GM19438 (cell line): ENCODE measurements at regions not wholly inside any gene's neighbourhood (a gene's known extent, or its start where the extent isn't known, plus 50 kb on each side); places are given as distances from the start of the nearest gene placed in this dataset.

Experiments
- ATAC-seq: cut with Tn5 transposase; IDR thresholded peaks from one replicate; pipeline ENCODE4 v1.9.1; 2021; ENCODE audit warnings: low read depth; ENCODE audit not compliant: unreplicated experiment

DNA sequence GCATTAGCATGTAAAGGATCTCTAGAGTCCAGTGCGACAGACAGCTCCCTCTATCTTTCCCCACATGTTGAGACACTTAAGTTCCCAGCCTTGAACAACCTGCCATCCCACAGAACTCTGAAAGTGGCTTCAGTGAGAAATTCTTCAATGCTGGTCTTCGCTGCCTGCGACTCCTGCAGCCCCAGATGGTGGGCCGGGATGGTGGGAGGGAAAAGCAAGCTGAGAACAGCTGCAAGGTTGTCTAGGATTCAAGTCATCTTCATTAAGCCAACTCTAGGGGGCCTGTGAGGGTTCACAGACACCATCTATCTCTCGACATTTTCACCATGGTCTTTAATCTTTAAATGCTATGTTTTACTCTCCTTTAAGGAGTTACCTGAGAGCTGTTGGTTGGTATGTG, 185.5 kb upstream of the C1orf174 start:
- ATAC-seq = no peak

DNA sequence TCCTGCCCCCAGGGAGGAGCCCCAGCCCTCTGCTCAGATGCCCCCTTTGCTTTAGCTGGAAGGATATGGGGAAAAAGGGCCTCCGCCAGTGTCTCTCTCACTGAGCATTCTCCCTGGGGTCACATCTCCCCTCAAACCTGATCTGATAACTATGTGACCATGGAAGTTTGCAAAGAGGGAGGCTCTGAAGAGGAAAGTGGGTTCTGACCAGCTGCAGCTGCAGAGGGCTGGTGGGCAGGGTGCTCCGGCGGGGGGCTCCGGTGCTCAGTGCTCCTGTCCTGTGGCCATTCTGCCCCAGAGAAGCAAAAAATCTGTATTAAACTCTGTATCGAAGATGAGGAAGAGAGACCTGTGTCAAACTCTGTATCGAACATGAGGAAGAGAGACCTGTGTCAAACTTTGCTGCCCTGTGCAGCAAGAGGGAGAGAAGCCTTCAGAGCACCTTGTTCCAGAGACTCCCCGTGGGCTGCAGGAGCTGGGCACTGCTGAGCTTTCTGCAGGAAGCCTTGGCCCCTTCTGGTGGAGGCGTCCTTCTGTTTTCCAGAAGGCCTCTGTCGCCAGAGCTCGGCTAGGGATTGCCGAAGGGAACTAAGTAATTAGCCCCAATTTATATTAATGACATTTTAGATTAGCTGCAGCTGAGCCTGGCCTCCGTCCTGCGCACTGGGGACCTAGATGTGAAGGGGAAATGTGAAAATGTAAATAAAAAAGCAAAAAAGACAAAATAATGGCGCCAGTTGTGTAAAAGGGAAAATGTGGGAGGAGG, 186.2 kb upstream of the C1orf174 start:
- ATAC-seq = no peak

- no peak for ATAC-seq
Observed at GRCh38 chr1:4086921-4087320, 186.8 kb upstream of the C1orf174 start.

GRCh38 chr1:4087530-4088420, 187.7 kb upstream of the C1orf174 start:
- no peak for ATAC-seq

DNA sequence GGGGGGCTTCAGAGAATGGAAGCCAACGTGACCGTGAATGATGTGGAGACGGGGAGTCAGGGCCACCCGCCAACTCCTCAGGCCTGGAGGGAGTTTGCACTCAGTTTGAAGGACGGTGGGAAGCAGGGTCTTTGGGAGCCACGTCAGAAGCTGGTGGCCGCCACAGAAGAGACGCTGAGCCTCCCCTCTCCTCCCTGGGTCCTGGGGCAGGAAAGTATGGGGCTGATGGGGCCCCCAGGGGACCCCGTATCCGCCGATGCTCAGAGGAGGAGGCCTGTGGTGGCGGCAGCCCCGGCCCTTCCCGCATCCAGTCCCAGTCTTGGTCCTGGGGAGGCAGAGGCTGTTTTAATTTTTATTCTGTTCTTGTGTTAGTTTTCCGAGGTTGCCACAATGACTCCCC, 188.6 kb upstream of the C1orf174 start:
- no peak for ATAC-seq

- ATAC-seq = no peak
Observed at GRCh38 chr1:4089421-4090175, 189.5 kb upstream of the C1orf174 start.

GRCh38 chr1:4090556-4090955, 190.5 kb upstream of the C1orf174 start:
- no peak for ATAC-seq

DNA sequence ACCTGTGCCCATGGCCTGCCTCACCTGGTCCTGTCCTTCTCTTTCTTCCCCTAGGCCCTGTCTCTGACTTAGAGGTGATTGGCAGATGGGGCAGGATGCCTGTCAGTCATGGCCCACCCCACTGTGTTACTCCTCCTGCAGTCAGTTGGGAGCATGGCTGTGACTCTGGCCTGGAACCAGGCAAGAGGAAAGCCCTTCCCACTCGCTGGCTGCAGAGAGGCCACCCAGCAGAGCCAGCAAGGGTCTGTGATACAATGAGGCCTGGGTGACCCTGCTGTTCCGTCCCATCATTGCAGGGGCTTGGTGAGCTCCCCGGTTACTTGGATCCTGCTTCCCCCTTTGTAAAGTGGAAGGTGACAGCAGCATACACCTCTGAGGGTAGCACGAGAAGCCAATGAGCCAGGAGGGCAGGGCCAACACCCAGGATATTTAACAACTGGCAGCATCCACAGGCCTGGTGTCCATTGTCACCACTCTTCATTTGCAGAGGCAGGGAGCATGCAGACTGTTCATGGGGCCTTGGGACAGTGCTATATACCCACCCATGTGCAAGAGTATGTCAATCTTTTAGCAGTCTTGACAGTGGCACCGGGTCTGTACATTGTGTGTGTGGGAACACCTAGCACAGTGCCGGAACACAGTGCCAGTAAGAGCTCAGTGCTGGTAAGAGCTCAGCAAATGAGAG, 191.0 kb upstream of the C1orf174 start:
- ATAC-seq = no peak

DNA sequence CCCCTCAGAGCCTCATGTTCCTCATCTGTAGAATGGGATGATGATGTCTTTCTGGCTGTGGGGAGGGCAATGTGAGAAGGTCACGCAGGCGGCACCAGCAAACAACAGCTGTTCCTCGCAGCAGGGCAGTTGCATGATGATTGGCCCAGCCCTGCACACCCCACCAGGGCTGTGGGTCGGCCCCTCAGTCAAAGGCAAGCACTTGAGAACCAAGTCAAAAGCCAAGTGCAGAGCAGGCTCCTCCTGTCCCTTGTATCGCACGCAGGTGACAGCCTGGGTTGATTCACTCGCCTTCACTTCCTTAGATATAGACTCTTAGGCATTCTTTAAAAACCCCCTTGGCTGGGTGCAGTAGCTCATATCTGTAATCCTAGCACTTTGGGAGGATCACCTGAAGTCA, 191.9 kb upstream of the C1orf174 start:
- ATAC-seq = no peak

GRCh38 chr1:4093856-4094565, 193.9 kb upstream of the C1orf174 start:
- ATAC-seq = no peak

- no peak for ATAC-seq
Observed at GRCh38 chr1:4095433-4095971, 195.4 kb upstream of the C1orf174 start.

DNA sequence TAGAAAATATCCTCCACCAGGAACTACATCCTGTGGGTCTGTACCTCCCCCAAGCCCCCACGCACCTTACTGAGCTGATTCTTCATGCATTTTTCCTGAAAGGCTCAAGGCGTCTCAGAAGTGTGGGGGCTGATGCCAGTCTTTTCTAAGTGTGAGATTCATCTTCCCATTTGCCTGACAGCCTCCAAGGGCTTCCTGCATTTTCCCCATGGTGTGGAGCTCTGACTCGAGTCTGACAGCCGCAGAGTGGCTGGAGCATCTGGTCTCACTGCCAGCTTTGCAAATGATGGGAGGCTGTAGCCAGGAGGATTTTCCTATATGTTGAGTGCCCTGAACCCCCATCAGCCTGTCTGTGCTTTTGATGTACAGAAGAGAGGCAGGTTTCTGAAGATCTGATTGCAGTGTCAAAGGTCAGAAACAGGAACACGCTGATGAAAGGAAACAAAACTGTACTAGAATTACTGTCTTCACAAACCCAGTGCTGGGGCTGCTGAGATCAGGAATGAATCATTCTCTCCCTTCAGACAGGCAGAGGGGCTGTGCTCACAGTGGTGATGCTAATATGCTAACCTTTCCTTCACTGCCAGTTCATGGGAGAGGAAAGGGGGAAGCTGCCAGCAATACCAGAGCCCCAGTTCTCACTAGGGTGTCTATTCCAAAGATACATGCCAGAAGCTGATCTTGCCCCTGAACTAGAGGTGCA, 201.5 kb upstream of the C1orf174 start:
- ATAC-seq = no peak

DNA sequence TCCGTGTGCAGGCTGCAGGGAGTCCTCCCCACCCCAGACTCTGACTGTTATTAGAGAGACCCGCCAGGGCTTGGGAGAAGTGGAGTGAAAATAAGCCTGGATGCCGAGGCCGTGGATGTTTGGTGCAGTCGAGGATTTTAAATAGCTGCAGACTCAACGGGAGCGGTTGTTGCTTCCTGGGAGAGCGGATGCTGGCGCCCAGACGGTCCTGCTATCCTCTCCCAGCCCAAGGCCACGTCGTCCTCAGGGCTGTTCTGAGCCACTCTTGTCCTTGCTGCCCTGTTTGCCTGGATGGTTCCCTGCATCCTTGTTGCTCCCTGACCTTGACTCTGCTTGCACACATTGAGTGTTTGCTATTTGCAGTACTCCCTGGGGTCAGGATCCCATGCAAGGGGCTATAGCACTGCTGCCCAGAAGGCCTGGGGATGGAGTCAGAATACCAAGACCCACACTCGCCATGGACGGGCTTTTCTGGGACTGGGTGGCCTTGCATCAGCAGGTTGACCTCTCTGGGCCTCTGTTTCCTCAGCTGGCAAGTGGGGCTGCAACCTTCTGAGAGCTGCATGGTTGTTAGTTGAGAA, 205.3 kb upstream of the C1orf174 start:
- no peak for ATAC-seq

DNA sequence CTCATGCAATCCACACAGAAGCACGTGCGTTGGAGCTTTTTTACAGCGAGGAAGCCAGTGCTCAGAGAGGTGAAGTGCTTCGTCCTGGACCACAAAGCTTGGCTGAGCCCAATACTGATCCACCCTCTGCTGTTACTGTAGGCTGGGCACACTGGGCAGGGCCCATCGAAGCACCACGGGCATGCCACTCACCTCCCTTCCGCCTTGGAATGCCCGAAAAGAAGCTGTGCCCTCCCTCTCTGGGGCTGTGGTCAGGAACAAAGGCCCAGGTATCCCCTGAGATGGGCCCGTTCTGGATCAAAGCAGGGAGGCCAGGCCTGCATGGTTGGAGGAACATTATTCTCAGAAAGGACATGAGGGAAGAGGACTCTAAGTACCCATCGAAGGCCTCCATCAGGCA, 206.7 kb upstream of the C1orf174 start:
- ATAC-seq = no peak

DNA sequence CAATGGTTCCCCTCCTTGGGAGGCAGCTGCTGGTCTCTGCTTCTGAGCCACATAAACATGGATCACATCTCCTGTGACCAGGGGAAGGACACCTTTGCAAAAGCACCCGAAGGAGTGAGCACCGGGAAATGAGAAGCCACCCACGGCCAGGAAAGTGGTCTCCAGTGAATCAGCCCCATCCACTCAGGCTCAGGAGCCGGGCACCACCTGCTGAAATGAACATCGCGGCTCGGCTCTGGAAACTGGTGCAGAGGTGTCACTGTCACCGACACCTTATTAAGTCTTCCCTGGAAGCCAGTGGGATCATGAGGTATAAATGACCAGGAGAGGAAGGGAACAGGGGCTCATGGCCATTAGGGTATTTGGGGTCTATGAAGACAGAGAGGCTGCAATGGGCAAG, 207.2 kb upstream of the C1orf174 start:
- ATAC-seq = no peak

DNA sequence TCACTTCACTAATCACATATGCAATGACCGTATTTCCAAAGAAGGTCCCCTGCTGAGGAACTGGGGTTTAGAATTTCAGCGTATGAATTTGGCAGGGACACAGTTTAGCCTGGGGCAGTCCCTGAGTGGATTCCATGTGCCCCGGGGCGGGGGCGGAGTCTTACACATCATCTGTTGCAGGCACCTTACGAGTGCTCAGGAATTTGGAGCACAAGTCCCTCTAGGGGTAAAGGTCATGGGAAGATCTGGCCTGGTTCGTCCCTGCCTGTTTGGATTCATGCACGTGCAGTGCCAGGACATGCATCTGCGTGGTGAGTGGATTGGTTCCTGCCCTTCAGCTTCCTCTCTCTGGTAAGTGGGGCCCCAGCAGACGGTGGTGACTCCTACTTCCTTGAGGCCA, 208.3 kb upstream of the C1orf174 start:
- ATAC-seq = no peak

DNA sequence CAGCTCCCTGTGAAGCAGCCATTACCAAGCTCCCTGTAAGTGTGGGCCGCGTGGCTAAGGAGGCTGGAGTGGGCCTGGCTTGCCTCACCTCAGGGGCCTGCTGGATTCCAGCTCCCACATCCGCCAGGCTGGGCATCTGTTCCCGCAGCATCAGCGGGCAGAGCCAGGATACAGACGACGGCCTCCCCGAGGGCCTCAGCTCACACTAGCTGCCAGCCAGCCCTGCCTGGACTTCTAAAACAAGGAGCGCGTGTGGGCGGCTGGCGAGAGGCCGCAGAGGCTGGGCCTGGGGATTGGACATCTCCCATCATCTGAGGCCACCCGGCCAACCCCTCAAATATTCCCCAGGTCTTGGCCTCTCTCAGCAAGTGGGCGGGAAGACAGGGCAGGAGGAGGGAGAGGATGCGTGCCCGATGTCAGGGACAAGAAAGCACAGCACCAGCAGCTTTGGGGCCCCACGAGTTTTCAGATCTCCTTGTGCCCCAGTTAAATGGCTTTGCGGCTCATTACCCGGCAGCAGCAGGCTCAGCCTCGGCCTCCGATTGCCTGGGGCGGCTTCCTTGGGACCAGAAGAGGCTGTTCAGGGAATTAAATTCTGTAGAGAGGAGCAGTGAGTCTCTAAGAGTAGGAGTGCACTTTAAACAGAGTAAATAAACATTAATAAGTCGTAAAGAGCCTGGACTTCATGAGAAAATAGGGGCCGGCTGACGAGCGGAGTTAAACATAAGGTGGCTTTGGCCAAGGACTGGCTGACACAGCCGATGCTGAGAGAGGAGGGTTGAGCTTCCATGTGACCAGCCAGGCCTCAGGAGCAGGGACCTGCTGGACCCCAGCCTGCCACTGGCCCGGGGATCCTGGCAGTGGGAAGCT, 208.9 kb upstream of the C1orf174 start:
- no peak for ATAC-seq

DNA sequence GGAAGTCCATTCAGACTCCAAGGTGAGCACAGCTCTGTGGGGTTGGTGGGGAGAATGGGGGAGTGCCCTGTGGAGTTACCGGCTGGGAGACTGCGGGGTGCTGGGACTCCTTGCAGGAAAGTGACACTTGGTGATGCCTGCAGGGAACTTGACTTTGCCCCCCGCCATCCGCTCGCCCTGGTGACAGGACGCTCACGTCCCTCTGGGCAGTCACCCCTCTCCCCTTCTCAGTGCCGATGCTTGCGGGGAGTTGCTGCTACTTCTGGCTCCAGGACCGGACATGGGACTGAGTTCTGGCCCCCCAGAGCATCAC, 209.5 kb upstream of the C1orf174 start:
- ATAC-seq = no peak
